ENCODE measurements at regions not wholly inside any gene's neighbourhood (a gene's known extent, or its start where the extent isn't known, plus 50 kb on each side); places are given as distances from the start of the nearest gene placed in this dataset.

GRCh38 chr3:145384307-145384706 is 776.7 kb downstream of the PLOD2 start:
- TF ChIP-seq CTCF (conservative IDR thresholded peaks at IDR 0.05 in 1 of 2, IDR thresholded peaks at IDR 0.05 in 1 of 2; ENCODE audit: low read depth in 1 of 2, low read length in 2 of 2), result no peak
- no peak for TF ChIP-seq EZH2 (IDR thresholded peaks at IDR 0.05; ENCODE audit: low read length, missing control alignments)
